Left lung (tissue), 4 donors: ENCODE measurements at regions not wholly inside any gene's neighbourhood (a gene's known extent, or its start where the extent isn't known, plus 50 kb on each side); places are given as distances from the start of the nearest gene placed in this dataset.

Experiments
- ATAC-seq: fragments of 200-7000 bp; cut with Tn5 transposase; one replicate; pipeline ENCODE4 v1.9.1; 2020; ENCODE audit warnings: moderate library complexity
- DNase-seq, 4 donors: peaks; one replicate each; pipeline ENCODE4 v3.0.0-alpha.2; 2013 to 2020
- H3K27ac ChIP-seq, 2 donors: fragments of 200-600 bp; sonication (generic) in 1 of 2; one replicate each; pipeline versions ENCODE4 v1.5.0 to v1.8.0; 2020 to 2021
- H3K27me3 ChIP-seq, 2 donors: fragments of 200-600 bp; sonication (generic) in 1 of 2; one replicate each; pipeline versions ENCODE4 v1.5.0 to v1.8.0; 2020 to 2021
- H3K36me3 ChIP-seq, 2 donors: fragments of 200-600 bp; sonication (generic) in 1 of 2; one replicate each; pipeline versions ENCODE4 v1.5.0 to v1.8.0; 2020 to 2021
- H3K4me1 ChIP-seq, 2 donors: fragments of 200-600 bp; one replicate each; pipeline ENCODE4 v1.8.0; 2021
- H3K4me3 ChIP-seq, 2 donors: fragments of 200-600 bp; sonication (generic) in 1 of 2; one replicate each; pipeline versions ENCODE4 v1.5.0 to v1.8.0; 2020 to 2021; ENCODE audit warnings: mild to moderate bottlenecking in 1 of 2
- H3K9me3 ChIP-seq, 2 donors: fragments of 200-600 bp; sonication (generic) in 1 of 2; one replicate each; pipeline versions ENCODE4 v1.5.0 to v1.8.0; 2020 to 2021
- CTCF ChIP-seq, 2 donors: fragments of 200-600 bp; sonication (generic) in 1 of 2; IDR thresholded peaks; one replicate each; pipeline versions ENCODE4 v1.5.0 to v1.8.0; 2021; ENCODE audit warnings: antibody characterized with exemption in 2 of 2
- intact Hi-C, 2 donors: fragments of 100-400 bp; cut with DNase I; formaldehyde crosslinking; loops; one replicate each; pipeline versions ENCODE4 v1.11.2 to v1.14.2; 2022
- donor health status: DM: no; HTN: yes; CAD: no.
- donor health status: DM: no; HTN: no; CAD: no.

GRCh38 chr2:238587776-238588660 is 161.3 kb downstream of the ASB1 start:
- ATAC-seq (no peak), DNase-seq (no peak)
- TF ChIP-seq CTCF (IDR thresholded peaks at IDR 0.05): no peak
- H3K4me1 ChIP-seq: no peaks in the 10 kb centered on the region
- no peak overlapping the region for H3K27ac ChIP-seq
- intact Hi-C loops: no loop called here
- H3K9me3 ChIP-seq: no peaks in the 10 kb centered on the region
- no peak overlapping the region for H3K4me3 ChIP-seq
- no peaks in the 10 kb centered on the region for H3K36me3 ChIP-seq
- H3K27me3 ChIP-seq: no peaks in the 10 kb centered on the region

- no peaks in the 10 kb centered on the region for H3K27me3 ChIP-seq
- no peaks in the 10 kb centered on the region for H3K36me3 ChIP-seq
- intact Hi-C loops: no loop called here
- DNase-seq (no peak), ATAC-seq (no peak)
- H3K4me3 ChIP-seq: no peak overlapping the region
- H3K4me1 ChIP-seq: no peaks in the 10 kb centered on the region
- H3K27ac ChIP-seq: no peak overlapping the region
- no peak for TF ChIP-seq CTCF (IDR thresholded peaks at IDR 0.05)
- no peaks in the 10 kb centered on the region for H3K9me3 ChIP-seq
Measured at GRCh38 chr2:238589591-238590460, 163.1 kb downstream of the ASB1 start.

- Histone ChIP-seq H3K4me1 (peaks cover 6 to 9% of the 10 kb centered on the region in 2 donors), H3K4me3 (no peak overlapping the region), H3K36me3 (no peaks in the 10 kb centered on the region), H3K27ac (no peak overlapping the region), H3K9me3 (no peaks in the 10 kb centered on the region), H3K27me3 (no peaks in the 10 kb centered on the region)
- intact Hi-C loops: no loop called here
- TF ChIP-seq CTCF (IDR thresholded peaks at IDR 0.05): no peak
- DNase-seq: no peak
- ATAC-seq: no peak
Measured at GRCh38 chr2:238591732-238592131, 165.0 kb downstream of the ASB1 start.

GRCh38 chr2:238593236-238593635 is 166.5 kb downstream of the ASB1 start:
- Histone ChIP-seq H3K4me3 (no peak overlapping the region), H3K27ac (no peak overlapping the region), H3K4me1 (peaks cover 12 to 22% of the 10 kb centered on the region in 2 donors), H3K9me3 (no peaks in the 10 kb centered on the region), H3K27me3 (no peaks in the 10 kb centered on the region), H3K36me3 (no peaks in the 10 kb centered on the region)
- DNase-seq: no peak
- ATAC-seq: no peak
- TF ChIP-seq CTCF (IDR thresholded peaks at IDR 0.05): no peak
- intact Hi-C loops: no loop called here

GRCh38 chr2:238593678-238594077 is 167.0 kb downstream of the ASB1 start:
- no peak for TF ChIP-seq CTCF (IDR thresholded peaks at IDR 0.05)
- intact Hi-C loops: no loop called here

More at GRCh38 chr2:238593678-238594077, 167.0 kb downstream of the ASB1 start:
- no peaks in the 10 kb centered on the region for H3K27me3 ChIP-seq
- H3K4me3 ChIP-seq: no peak overlapping the region
- ATAC-seq (no peak), DNase-seq (no peak)
- H3K4me1 ChIP-seq: peaks cover 12 to 22% of the 10 kb centered on the region in 2 donors
- H3K36me3 ChIP-seq: no peaks in the 10 kb centered on the region
- H3K9me3 ChIP-seq: no peaks in the 10 kb centered on the region
- no peak overlapping the region for H3K27ac ChIP-seq
